ENCODE measurements at regions not wholly inside any gene's neighbourhood (a gene's known extent, or its start where the extent isn't known, plus 50 kb on each side); places are given as distances from the start of the nearest gene placed in this dataset.

- intact Hi-C loops (cut with micrococcal nuclease; ENCODE audit: unreplicated experiment) = no loop called here
- Mint-ChIP-seq H3K36me3 (ENCODE audit: insufficient read depth, unreplicated experiment) (no peaks in the 10 kb centered on the region), H3K9me3 (ENCODE audit: low read depth, unreplicated experiment) (peaks cover 11% of the 10 kb centered on the region), H3K27me3 (ENCODE audit: unreplicated experiment) (no peaks in the 10 kb centered on the region), H3K27ac (ENCODE audit: unreplicated experiment) (no peak overlapping the region), H3K4me1 (ENCODE audit: low read depth, unreplicated experiment) (no peaks in the 10 kb centered on the region), H3K4me3 (ENCODE audit: low read depth, unreplicated experiment) (no peak overlapping the region)
- BruUV-seq (replicated peaks) = no TSS peak
- CTCF ChIA-PET = no interaction called here
- no peak for DNase-seq
- TF ChIP-seq CTCF (IDR thresholded peaks at IDR 0.05; ENCODE audit: unreplicated experiment) = no peak
Observed at GRCh38 chr1:5265438-5266075, 611.1 kb downstream of the AJAP1 start.

- intact Hi-C loops (cut with micrococcal nuclease; ENCODE audit: unreplicated experiment) = no loop called here
- CTCF ChIA-PET = no interaction called here
- Mint-ChIP-seq H3K36me3 (ENCODE audit: insufficient read depth, unreplicated experiment) (no peaks in the 10 kb centered on the region), H3K4me3 (ENCODE audit: low read depth, unreplicated experiment) (no peak overlapping the region), H3K27me3 (ENCODE audit: unreplicated experiment) (no peaks in the 10 kb centered on the region), H3K4me1 (ENCODE audit: low read depth, unreplicated experiment) (no peaks in the 10 kb centered on the region), H3K9me3 (ENCODE audit: low read depth, unreplicated experiment) (peaks cover 12% of the 10 kb centered on the region), H3K27ac (ENCODE audit: unreplicated experiment) (no peak overlapping the region)
- no peak for DNase-seq
- TF ChIP-seq CTCF (IDR thresholded peaks at IDR 0.05; ENCODE audit: unreplicated experiment) = no peak
- BruUV-seq (replicated peaks) = no TSS peak
Observed at GRCh38 chr1:5264476-5264875, 610.1 kb downstream of the AJAP1 start.

GRCh38 chr1:5256793-5257192 lies 602.4 kb downstream of the AJAP1 start:
- H3K27ac Mint-ChIP-seq (ENCODE audit: unreplicated experiment) = no peak overlapping the region
- intact Hi-C loops (cut with micrococcal nuclease; ENCODE audit: unreplicated experiment) = no loop called here
- no peaks in the 10 kb centered on the region for H3K4me1 Mint-ChIP-seq (ENCODE audit: low read depth, unreplicated experiment)
- no peak overlapping the region for H3K4me3 Mint-ChIP-seq (ENCODE audit: low read depth, unreplicated experiment)
- H3K36me3 Mint-ChIP-seq (ENCODE audit: insufficient read depth, unreplicated experiment) = no peaks in the 10 kb centered on the region
- H3K27me3 Mint-ChIP-seq (ENCODE audit: unreplicated experiment) = no peaks in the 10 kb centered on the region
- CTCF ChIA-PET = no interaction called here
- H3K9me3 Mint-ChIP-seq (ENCODE audit: low read depth, unreplicated experiment) = peaks cover 7% of the 10 kb centered on the region
- TF ChIP-seq CTCF (IDR thresholded peaks at IDR 0.05; ENCODE audit: unreplicated experiment) = no peak
- BruUV-seq (replicated peaks) = no TSS peak
- DNase-seq = no peak

GRCh38 chr1:5254975-5255374 lies 600.6 kb downstream of the AJAP1 start:
- Mint-ChIP-seq H3K27ac (ENCODE audit: unreplicated experiment) (no peak overlapping the region), H3K4me1 (ENCODE audit: low read depth, unreplicated experiment) (no peaks in the 10 kb centered on the region), H3K9me3 (ENCODE audit: low read depth, unreplicated experiment) (peaks cover 7% of the 10 kb centered on the region), H3K27me3 (ENCODE audit: unreplicated experiment) (no peaks in the 10 kb centered on the region), H3K36me3 (ENCODE audit: insufficient read depth, unreplicated experiment) (no peaks in the 10 kb centered on the region), H3K4me3 (ENCODE audit: low read depth, unreplicated experiment) (no peak overlapping the region)
- CTCF ChIA-PET = no interaction called here
- BruUV-seq (replicated peaks) = no TSS peak
- intact Hi-C loops (cut with micrococcal nuclease; ENCODE audit: unreplicated experiment) = no loop called here
- TF ChIP-seq CTCF (IDR thresholded peaks at IDR 0.05; ENCODE audit: unreplicated experiment) = no peak
- DNase-seq = no peak
